Neural cell (in vitro differentiated cells): ENCODE measurements at regions not wholly inside any gene's neighbourhood (a gene's known extent, or its start where the extent isn't known, plus 50 kb on each side); places are given as distances from the start of the nearest gene placed in this dataset.

Experiments used
- EP300 ChIP-seq: fragments of 450-650 bp; conservative IDR thresholded peaks from 2 replicates; pipeline ENCODE4 v1.6.1; 2014; ENCODE audit warnings: antibody characterized with exemption, mild to moderate bottlenecking, moderate library complexity; ENCODE audit not compliant: poor library complexity, severe bottlenecking
- EZH2 ChIP-seq: fragments of 200-600, 300-800 bp; shearing (Covaris generic), sonication (generic); IDR thresholded peaks from 2 replicates; pipeline ENCODE4 v1.6.1; 2014; ENCODE audit warnings: antibody characterized with exemption, low read length, borderline replicate concordance, mild to moderate bottlenecking; ENCODE audit not compliant: insufficient read depth, poor library complexity, severe bottlenecking
- POLR2AphosphoS5 ChIP-seq: IDR thresholded peaks from 2 replicates; pipeline ENCODE4 v1.6.1; 2012
- RAD21 ChIP-seq: fragments of 450-650 bp; conservative IDR thresholded peaks from 2 replicates; pipeline ENCODE4 v1.6.1; 2014; ENCODE audit warnings: antibody characterized with exemption, mild to moderate bottlenecking, moderate library complexity
- SMC3 ChIP-seq: fragments of 450-650 bp; conservative IDR thresholded peaks from 2 replicates; pipeline ENCODE4 v1.6.1; 2014; ENCODE audit warnings: antibody characterized with exemption, mild to moderate bottlenecking, moderate library complexity; ENCODE audit not compliant: poor library complexity
- TAF1 ChIP-seq: IDR thresholded peaks from 2 replicates; pipeline ENCODE4 v1.6.1; 2012; ENCODE audit warnings: low read depth
- TF ChIP-seq, protein P1 (sequence below): fragments of 450-650 bp; IDR thresholded peaks from 2 replicates; pipeline ENCODE4 v1.5.1; 2014; ENCODE audit warnings: antibody characterized with exemption, mild to moderate bottlenecking, moderate library complexity; ENCODE audit not compliant: poor library complexity, severe bottlenecking
- TF ChIP-seq, protein P2 (sequence below): IDR thresholded peaks from 2 replicates; pipeline ENCODE4 v1.6.1; 2012; ENCODE audit warnings: borderline replicate concordance

DNA sequence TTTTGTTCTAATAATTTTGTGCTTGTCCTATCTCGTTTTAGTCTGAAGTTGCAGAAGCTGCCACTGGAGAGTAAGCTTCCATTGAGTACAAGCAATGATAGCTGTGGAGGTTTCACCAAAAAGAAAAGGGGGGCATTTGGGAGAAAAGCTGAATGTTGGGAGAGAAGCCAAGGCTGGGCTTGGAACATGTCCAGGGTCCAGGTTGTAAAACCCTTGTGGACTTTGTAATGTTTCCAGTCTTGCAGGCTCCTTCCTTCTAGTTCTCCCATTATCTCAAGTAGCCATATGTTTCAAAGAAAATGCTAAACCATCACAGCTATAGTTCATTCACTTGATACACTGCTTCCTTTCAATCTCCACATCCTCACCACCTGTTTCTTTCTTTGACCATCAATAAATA lies 880.2 kb downstream of the NLGN4Y start:
- TF ChIP-seq TAF1 (no peak), EZH2 (no peak), POLR2AphosphoS5 (no peak), EP300 (no peak), RAD21 (no peak), SMC3 (no peak)
- TF ChIP-seq, protein P1, sequence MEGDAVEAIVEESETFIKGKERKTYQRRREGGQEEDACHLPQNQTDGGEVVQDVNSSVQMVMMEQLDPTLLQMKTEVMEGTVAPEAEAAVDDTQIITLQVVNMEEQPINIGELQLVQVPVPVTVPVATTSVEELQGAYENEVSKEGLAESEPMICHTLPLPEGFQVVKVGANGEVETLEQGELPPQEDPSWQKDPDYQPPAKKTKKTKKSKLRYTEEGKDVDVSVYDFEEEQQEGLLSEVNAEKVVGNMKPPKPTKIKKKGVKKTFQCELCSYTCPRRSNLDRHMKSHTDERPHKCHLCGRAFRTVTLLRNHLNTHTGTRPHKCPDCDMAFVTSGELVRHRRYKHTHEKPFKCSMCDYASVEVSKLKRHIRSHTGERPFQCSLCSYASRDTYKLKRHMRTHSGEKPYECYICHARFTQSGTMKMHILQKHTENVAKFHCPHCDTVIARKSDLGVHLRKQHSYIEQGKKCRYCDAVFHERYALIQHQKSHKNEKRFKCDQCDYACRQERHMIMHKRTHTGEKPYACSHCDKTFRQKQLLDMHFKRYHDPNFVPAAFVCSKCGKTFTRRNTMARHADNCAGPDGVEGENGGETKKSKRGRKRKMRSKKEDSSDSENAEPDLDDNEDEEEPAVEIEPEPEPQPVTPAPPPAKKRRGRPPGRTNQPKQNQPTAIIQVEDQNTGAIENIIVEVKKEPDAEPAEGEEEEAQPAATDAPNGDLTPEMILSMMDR: no peak
- TF ChIP-seq, protein P2, sequence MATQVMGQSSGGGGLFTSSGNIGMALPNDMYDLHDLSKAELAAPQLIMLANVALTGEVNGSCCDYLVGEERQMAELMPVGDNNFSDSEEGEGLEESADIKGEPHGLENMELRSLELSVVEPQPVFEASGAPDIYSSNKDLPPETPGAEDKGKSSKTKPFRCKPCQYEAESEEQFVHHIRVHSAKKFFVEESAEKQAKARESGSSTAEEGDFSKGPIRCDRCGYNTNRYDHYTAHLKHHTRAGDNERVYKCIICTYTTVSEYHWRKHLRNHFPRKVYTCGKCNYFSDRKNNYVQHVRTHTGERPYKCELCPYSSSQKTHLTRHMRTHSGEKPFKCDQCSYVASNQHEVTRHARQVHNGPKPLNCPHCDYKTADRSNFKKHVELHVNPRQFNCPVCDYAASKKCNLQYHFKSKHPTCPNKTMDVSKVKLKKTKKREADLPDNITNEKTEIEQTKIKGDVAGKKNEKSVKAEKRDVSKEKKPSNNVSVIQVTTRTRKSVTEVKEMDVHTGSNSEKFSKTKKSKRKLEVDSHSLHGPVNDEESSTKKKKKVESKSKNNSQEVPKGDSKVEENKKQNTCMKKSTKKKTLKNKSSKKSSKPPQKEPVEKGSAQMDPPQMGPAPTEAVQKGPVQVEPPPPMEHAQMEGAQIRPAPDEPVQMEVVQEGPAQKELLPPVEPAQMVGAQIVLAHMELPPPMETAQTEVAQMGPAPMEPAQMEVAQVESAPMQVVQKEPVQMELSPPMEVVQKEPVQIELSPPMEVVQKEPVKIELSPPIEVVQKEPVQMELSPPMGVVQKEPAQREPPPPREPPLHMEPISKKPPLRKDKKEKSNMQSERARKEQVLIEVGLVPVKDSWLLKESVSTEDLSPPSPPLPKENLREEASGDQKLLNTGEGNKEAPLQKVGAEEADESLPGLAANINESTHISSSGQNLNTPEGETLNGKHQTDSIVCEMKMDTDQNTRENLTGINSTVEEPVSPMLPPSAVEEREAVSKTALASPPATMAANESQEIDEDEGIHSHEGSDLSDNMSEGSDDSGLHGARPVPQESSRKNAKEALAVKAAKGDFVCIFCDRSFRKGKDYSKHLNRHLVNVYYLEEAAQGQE: no peak
